ENCODE measurements at regions not wholly inside any gene's neighbourhood (a gene's known extent, or its start where the extent isn't known, plus 50 kb on each side); places are given as distances from the start of the nearest gene placed in this dataset.

GRCh38 chr13:72657379-72657778 lies 70.0 kb downstream of the MZT1 start:
- no peaks in the 10 kb centered on the region for H3K4me1 ChIP-seq (ENCODE audit: control insufficient read depth in 1 of 2, insufficient read depth in 2 of 2, low read length in 2 of 2)
- H3K27me3 ChIP-seq (ENCODE audit: control insufficient read depth in 1 of 2, insufficient read depth in 2 of 2, low read length in 1 of 2), result no peaks in the 10 kb centered on the region
- 90 to 96% methylated on average over 3 of the region's 3 CpGs for WGBS, 2 donors
- intact Hi-C loops (cut with DNase I), result no loop called here
- DNase-seq (no peak), ATAC-seq (ENCODE audit: low FRiP score) (no peak)
- no peaks in the 10 kb centered on the region for H3K9me3 ChIP-seq (ENCODE audit: control insufficient read depth, low read length)
- no peak overlapping the region for H3K4me3 ChIP-seq (ENCODE audit: low read length in 2 of 2)
- H3K27ac ChIP-seq (ENCODE audit: low read depth in 1 of 2, low read length in 2 of 2), result no peak overlapping the region
- H3K36me3 ChIP-seq (ENCODE audit: control insufficient read depth in 1 of 2, insufficient read depth in 2 of 2, low read length in 1 of 2), result no peaks in the 10 kb centered on the region

- WGBS, 2 donors, result 86 to 89% methylated on average over 2 of the region's 2 CpGs
- Histone ChIP-seq H3K27ac (ENCODE audit: low read depth in 1 of 2, low read length in 2 of 2) (no peak overlapping the region), H3K4me1 (ENCODE audit: control insufficient read depth in 1 of 2, insufficient read depth in 2 of 2, low read length in 2 of 2) (no peaks in the 10 kb centered on the region), H3K36me3 (ENCODE audit: control insufficient read depth in 1 of 2, insufficient read depth in 2 of 2, low read length in 1 of 2) (no peaks in the 10 kb centered on the region), H3K9me3 (ENCODE audit: control insufficient read depth, low read length) (no peaks in the 10 kb centered on the region), H3K27me3 (ENCODE audit: control insufficient read depth in 1 of 2, insufficient read depth in 2 of 2, low read length in 1 of 2) (no peaks in the 10 kb centered on the region), H3K4me3 (ENCODE audit: low read length in 2 of 2) (no peak overlapping the region)
- DNase-seq (no peak), ATAC-seq (ENCODE audit: low FRiP score) (no peak)
- intact Hi-C loops (cut with DNase I), result no loop called here
Measured at GRCh38 chr13:72656357-72656756, 71.1 kb downstream of the MZT1 start.

- no peak for ATAC-seq (ENCODE audit: low FRiP score)
- Histone ChIP-seq H3K27ac (ENCODE audit: low read depth in 1 of 2, low read length in 2 of 2) (no peak overlapping the region), H3K4me1 (ENCODE audit: control insufficient read depth in 1 of 2, insufficient read depth in 2 of 2, low read length in 2 of 2) (no peaks in the 10 kb centered on the region), H3K27me3 (ENCODE audit: control insufficient read depth in 1 of 2, insufficient read depth in 2 of 2, low read length in 1 of 2) (no peaks in the 10 kb centered on the region), H3K9me3 (ENCODE audit: control insufficient read depth, low read length) (no peaks in the 10 kb centered on the region), H3K36me3 (ENCODE audit: control insufficient read depth in 1 of 2, insufficient read depth in 2 of 2, low read length in 1 of 2) (no peaks in the 10 kb centered on the region), H3K4me3 (ENCODE audit: low read length in 2 of 2) (no peak overlapping the region)
- intact Hi-C loops (cut with DNase I), result no loop called here
- DNase-seq, result no peak
- 94 to 99% methylated on average over 2 of the region's 2 CpGs for WGBS, 2 donors
Measured at GRCh38 chr13:72653506-72653905, 73.9 kb downstream of the MZT1 start.

- H3K9me3 ChIP-seq (ENCODE audit: control insufficient read depth, low read length), result no peaks in the 10 kb centered on the region
- intact Hi-C loops (cut with DNase I), result no loop called here
- no peaks in the 10 kb centered on the region for H3K4me1 ChIP-seq (ENCODE audit: control insufficient read depth in 1 of 2, insufficient read depth in 2 of 2, low read length in 2 of 2)
- DNase-seq (no peak), ATAC-seq (ENCODE audit: low FRiP score) (no peak)
- no peaks in the 10 kb centered on the region for H3K27me3 ChIP-seq (ENCODE audit: control insufficient read depth in 1 of 2, insufficient read depth in 2 of 2, low read length in 1 of 2)
- H3K4me3 ChIP-seq (ENCODE audit: low read length in 2 of 2), result no peak overlapping the region
- 53 to 54% methylated on average over 2 of the region's 2 CpGs for WGBS, 2 donors
- H3K27ac ChIP-seq (ENCODE audit: low read depth in 1 of 2, low read length in 2 of 2), result no peak overlapping the region
- no peaks in the 10 kb centered on the region for H3K36me3 ChIP-seq (ENCODE audit: control insufficient read depth in 1 of 2, insufficient read depth in 2 of 2, low read length in 1 of 2)
Measured at GRCh38 chr13:72652681-72653080, 74.7 kb downstream of the MZT1 start.

GRCh38 chr13:72651144-72651543 lies 76.3 kb downstream of the MZT1 start:
- WGBS, 2 donors, result 41 to 48% methylated on average over 5 of the region's 5 CpGs
- H3K27me3 ChIP-seq (ENCODE audit: control insufficient read depth in 1 of 2, insufficient read depth in 2 of 2, low read length in 1 of 2), result no peaks in the 10 kb centered on the region
- no peak for ATAC-seq (ENCODE audit: low FRiP score)
- no peaks in the 10 kb centered on the region for H3K36me3 ChIP-seq (ENCODE audit: control insufficient read depth in 1 of 2, insufficient read depth in 2 of 2, low read length in 1 of 2)
- no peak overlapping the region for H3K4me3 ChIP-seq (ENCODE audit: low read length in 2 of 2)
- no peaks in the 10 kb centered on the region for H3K9me3 ChIP-seq (ENCODE audit: control insufficient read depth, low read length)
- H3K4me1 ChIP-seq (ENCODE audit: control insufficient read depth in 1 of 2, insufficient read depth in 2 of 2, low read length in 2 of 2), result no peaks in the 10 kb centered on the region
- H3K27ac ChIP-seq (ENCODE audit: low read depth in 1 of 2, low read length in 2 of 2), result no peak overlapping the region
- intact Hi-C loops (cut with DNase I), result no loop called here
- no peak for DNase-seq

GRCh38 chr13:72650051-72650700 lies 77.3 kb downstream of the MZT1 start:
- intact Hi-C loops (cut with DNase I), result no loop called here
- 47 to 49% methylated on average over 5 of the region's 5 CpGs for WGBS, 2 donors

GRCh38 chr13:72648513-72649065 lies 78.8 kb downstream of the MZT1 start:
- no peaks in the 10 kb centered on the region for H3K36me3 ChIP-seq (ENCODE audit: control insufficient read depth in 1 of 2, insufficient read depth in 2 of 2, low read length in 1 of 2)
- no peak for ATAC-seq (ENCODE audit: low FRiP score)
- DNase-seq, result no peak
- 58 to 59% methylated on average over 8 of the region's 8 CpGs for WGBS, 2 donors
- intact Hi-C loops (cut with DNase I), result no loop called here
- H3K4me3 ChIP-seq (ENCODE audit: low read length in 2 of 2), result no peak overlapping the region
- no peaks in the 10 kb centered on the region for H3K9me3 ChIP-seq (ENCODE audit: control insufficient read depth, low read length)
- H3K27ac ChIP-seq (ENCODE audit: low read depth in 1 of 2, low read length in 2 of 2), result no peak overlapping the region
- H3K27me3 ChIP-seq (ENCODE audit: control insufficient read depth in 1 of 2, insufficient read depth in 2 of 2, low read length in 1 of 2), result no peaks in the 10 kb centered on the region
- H3K4me1 ChIP-seq (ENCODE audit: control insufficient read depth in 1 of 2, insufficient read depth in 2 of 2, low read length in 2 of 2), result no peaks in the 10 kb centered on the region

More at GRCh38 chr13:72650051-72650700, 77.3 kb downstream of the MZT1 start:
- Histone ChIP-seq H3K27me3 (ENCODE audit: control insufficient read depth in 1 of 2, insufficient read depth in 2 of 2, low read length in 1 of 2) (no peaks in the 10 kb centered on the region), H3K4me1 (ENCODE audit: control insufficient read depth in 1 of 2, insufficient read depth in 2 of 2, low read length in 2 of 2) (no peaks in the 10 kb centered on the region), H3K4me3 (ENCODE audit: low read length in 2 of 2) (no peak overlapping the region), H3K9me3 (ENCODE audit: control insufficient read depth, low read length) (no peaks in the 10 kb centered on the region), H3K27ac (ENCODE audit: low read depth in 1 of 2, low read length in 2 of 2) (no peak overlapping the region), H3K36me3 (ENCODE audit: control insufficient read depth in 1 of 2, insufficient read depth in 2 of 2, low read length in 1 of 2) (no peaks in the 10 kb centered on the region)
- no peak for DNase-seq
- no peak for ATAC-seq (ENCODE audit: low FRiP score)

- Histone ChIP-seq H3K4me3 (ENCODE audit: low read length in 2 of 2) (no peak overlapping the region), H3K36me3 (ENCODE audit: control insufficient read depth in 1 of 2, insufficient read depth in 2 of 2, low read length in 1 of 2) (no peaks in the 10 kb centered on the region), H3K27me3 (ENCODE audit: control insufficient read depth in 1 of 2, insufficient read depth in 2 of 2, low read length in 1 of 2) (no peaks in the 10 kb centered on the region), H3K27ac (ENCODE audit: low read depth in 1 of 2, low read length in 2 of 2) (no peak overlapping the region), H3K4me1 (ENCODE audit: control insufficient read depth in 1 of 2, insufficient read depth in 2 of 2, low read length in 2 of 2) (no peaks in the 10 kb centered on the region), H3K9me3 (ENCODE audit: control insufficient read depth, low read length) (no peaks in the 10 kb centered on the region)
- ATAC-seq (ENCODE audit: low FRiP score), result no peak
- 75 to 76% methylated on average over 2 of the region's 2 CpGs for WGBS, 2 donors
- DNase-seq, result no peak
- intact Hi-C loops (cut with DNase I), result no loop called here
Measured at GRCh38 chr13:72647422-72647821, 80.0 kb downstream of the MZT1 start.

GRCh38 chr13:72645521-72645920 lies 81.9 kb downstream of the MZT1 start:
- 88 to 91% methylated on average over 4 of the region's 4 CpGs for WGBS, 2 donors
- intact Hi-C loops (cut with DNase I), result no loop called here
- H3K36me3 ChIP-seq (ENCODE audit: control insufficient read depth in 1 of 2, insufficient read depth in 2 of 2, low read length in 1 of 2), result no peaks in the 10 kb centered on the region
- no peak for DNase-seq
- ATAC-seq (ENCODE audit: low FRiP score), result no peak
- H3K27me3 ChIP-seq (ENCODE audit: control insufficient read depth in 1 of 2, insufficient read depth in 2 of 2, low read length in 1 of 2), result no peaks in the 10 kb centered on the region
- H3K9me3 ChIP-seq (ENCODE audit: control insufficient read depth, low read length), result no peaks in the 10 kb centered on the region
- no peaks in the 10 kb centered on the region for H3K4me1 ChIP-seq (ENCODE audit: control insufficient read depth in 1 of 2, insufficient read depth in 2 of 2, low read length in 2 of 2)
- no peak overlapping the region for H3K4me3 ChIP-seq (ENCODE audit: low read length in 2 of 2)
- no peak overlapping the region for H3K27ac ChIP-seq (ENCODE audit: low read depth in 1 of 2, low read length in 2 of 2)

Measured in aorta (tissue), 5 donors.